ENCODE measurements at regions not wholly inside any gene's neighbourhood (a gene's known extent, or its start where the extent isn't known, plus 50 kb on each side); places are given as distances from the start of the nearest gene placed in this dataset.

- Mint-ChIP-seq H3K9me3 (peaks cover 6% of the 10 kb centered on the region), H3K36me3 (ENCODE audit: low read depth) (no peaks in the 10 kb centered on the region), H3K4me1 (no peaks in the 10 kb centered on the region), H3K27ac (ENCODE audit: unreplicated experiment) (no peak overlapping the region), H3K27me3 (ENCODE audit: low read depth) (no peaks in the 10 kb centered on the region), H3K4me3 (no peak overlapping the region)
- no peak for TF ChIP-seq CTCF (conservative IDR thresholded peaks at IDR 0.05)
- no peak for DNase-seq (ENCODE audit: low read depth, low spot score)
These were observed 1442.8 kb upstream of the PCDH7 start for GRCh38 chr4:29277381-29277780.

GRCh38 chr4:29278585-29278984 is 1441.6 kb upstream of the PCDH7 start:
- Mint-ChIP-seq H3K27ac (ENCODE audit: unreplicated experiment) (no peak overlapping the region), H3K4me1 (no peaks in the 10 kb centered on the region), H3K36me3 (ENCODE audit: low read depth) (no peaks in the 10 kb centered on the region), H3K27me3 (ENCODE audit: low read depth) (no peaks in the 10 kb centered on the region), H3K9me3 (peaks cover 10% of the 10 kb centered on the region), H3K4me3 (no peak overlapping the region)
- no peak for TF ChIP-seq CTCF (conservative IDR thresholded peaks at IDR 0.05)
- no peak for DNase-seq (ENCODE audit: low read depth, low spot score)

- no peak overlapping the region for H3K4me3 Mint-ChIP-seq
- DNase-seq (ENCODE audit: low read depth, low spot score) = no peak
These were observed 1431.1 kb upstream of the PCDH7 start for GRCh38 chr4:29289118-29289517.

GRCh38 chr4:29295280-29295679 is 1424.9 kb upstream of the PCDH7 start:
- no peaks in the 10 kb centered on the region for H3K4me1 Mint-ChIP-seq
- no peaks in the 10 kb centered on the region for H3K36me3 Mint-ChIP-seq (ENCODE audit: low read depth)
- no peaks in the 10 kb centered on the region for H3K9me3 Mint-ChIP-seq
- no peaks in the 10 kb centered on the region for H3K27me3 Mint-ChIP-seq (ENCODE audit: low read depth)
- H3K4me3 Mint-ChIP-seq = no peak overlapping the region
- no peak for DNase-seq (ENCODE audit: low read depth, low spot score)
- no peak for TF ChIP-seq CTCF (conservative IDR thresholded peaks at IDR 0.05)
- H3K27ac Mint-ChIP-seq (ENCODE audit: unreplicated experiment) = no peak overlapping the region

More at GRCh38 chr4:29289118-29289517, 1431.1 kb upstream of the PCDH7 start:
- Mint-ChIP-seq H3K27me3 (ENCODE audit: low read depth) (no peaks in the 10 kb centered on the region), H3K27ac (ENCODE audit: unreplicated experiment) (no peak overlapping the region), H3K9me3 (no peaks in the 10 kb centered on the region), H3K4me1 (no peaks in the 10 kb centered on the region), H3K36me3 (ENCODE audit: low read depth) (no peaks in the 10 kb centered on the region)
- TF ChIP-seq CTCF (conservative IDR thresholded peaks at IDR 0.05) = no peak

- H3K27ac Mint-ChIP-seq (ENCODE audit: unreplicated experiment) = no peak overlapping the region
- no peak for DNase-seq (ENCODE audit: low read depth, low spot score)
- no peaks in the 10 kb centered on the region for H3K9me3 Mint-ChIP-seq
- no peaks in the 10 kb centered on the region for H3K36me3 Mint-ChIP-seq (ENCODE audit: low read depth)
- no peak overlapping the region for H3K4me3 Mint-ChIP-seq
- H3K27me3 Mint-ChIP-seq (ENCODE audit: low read depth) = no peaks in the 10 kb centered on the region
- TF ChIP-seq CTCF (conservative IDR thresholded peaks at IDR 0.05) = no peak
- H3K4me1 Mint-ChIP-seq = no peaks in the 10 kb centered on the region
These were observed 1415.6 kb upstream of the PCDH7 start for GRCh38 chr4:29304595-29304994.

- DNase-seq (ENCODE audit: low read depth, low spot score) = no peak
- Mint-ChIP-seq H3K27me3 (ENCODE audit: low read depth) (no peaks in the 10 kb centered on the region), H3K4me1 (no peaks in the 10 kb centered on the region), H3K4me3 (no peak overlapping the region), H3K27ac (ENCODE audit: unreplicated experiment) (no peak overlapping the region), H3K36me3 (ENCODE audit: low read depth) (no peaks in the 10 kb centered on the region), H3K9me3 (no peaks in the 10 kb centered on the region)
- no peak for TF ChIP-seq CTCF (conservative IDR thresholded peaks at IDR 0.05)
These were observed 1412.9 kb upstream of the PCDH7 start for GRCh38 chr4:29307256-29307655.

All from neural crest cell (in vitro differentiated cells).